Stimulated activated effector memory CD8-positive, alpha-beta T cell treated with anti-CD3 and anti-CD28 coated beads, Interleukin-12 subunit alpha, Interleukin-12 subunit beta, amount 100 ng/mL, for 72 hours (primary cell): ENCODE measurements at regions not wholly inside any gene's neighbourhood (a gene's known extent, or its start where the extent isn't known, plus 50 kb on each side); places are given as distances from the start of the nearest gene placed in this dataset.
A peak's percentile ranks its signal among the peaks of the same experiment; 100 is the strongest.

ENCODE experiments used
- ATAC-seq: fragments of 150-1000 bp; cut with Tn5 transposase; 2 replicates; pipeline ENCODE4 v1.10.0; 2021
- DNase-seq, 2 donors: peaks; one replicate each; pipeline ENCODE4 v3.0.0; 2021 to 2022; ENCODE audit warnings: low spot score in 2 of 2
- H3K27ac Mint-ChIP-seq: one replicate; pipeline ENCODE4 v1.8.0; 2022; ENCODE audit warnings: mild to moderate bottlenecking, mixed read lengths
- H3K36me3 Mint-ChIP-seq: one replicate; pipeline ENCODE4 v1.8.0; 2022; ENCODE audit warnings: mild to moderate bottlenecking, mixed read lengths
- H3K4me1 Mint-ChIP-seq: one replicate; pipeline ENCODE4 v1.8.0; 2022; ENCODE audit warnings: mixed read lengths
- H3K4me3 Mint-ChIP-seq: one replicate; pipeline ENCODE4 v1.8.0; 2022; ENCODE audit warnings: mild to moderate bottlenecking, mixed read lengths
- H3K9me3 Mint-ChIP-seq: one replicate; pipeline ENCODE4 v1.8.0; 2022; ENCODE audit warnings: mixed read lengths

DNA sequence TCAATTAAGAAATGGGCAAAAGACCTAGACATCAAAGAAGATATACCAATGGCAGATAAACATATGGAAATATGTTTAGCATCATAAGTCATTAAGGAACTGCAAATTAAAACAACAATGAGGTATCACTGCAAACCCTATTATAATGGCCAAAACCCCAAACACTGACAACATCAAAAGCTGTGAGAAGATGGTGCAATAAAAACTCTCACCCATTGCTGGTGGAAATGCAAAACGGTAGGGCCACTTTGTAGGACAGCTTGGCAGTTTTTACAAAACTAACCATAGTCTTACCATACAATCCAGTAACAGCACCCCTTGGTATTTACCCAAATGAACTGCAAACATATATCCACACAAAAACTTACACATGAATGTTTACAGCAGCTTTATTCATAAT is 213.1 kb downstream of the UBE2E3 start:
- Mint-ChIP-seq H3K36me3 (peaks cover 11% of the 10 kb centered on the region), H3K27ac (no peak overlapping the region), H3K4me1 (peaks cover 37% of the 10 kb centered on the region), H3K4me3 (no peak overlapping the region), H3K9me3 (no peaks in the 10 kb centered on the region)
- DNase-seq, result no peak
- no peak for ATAC-seq

DNA sequence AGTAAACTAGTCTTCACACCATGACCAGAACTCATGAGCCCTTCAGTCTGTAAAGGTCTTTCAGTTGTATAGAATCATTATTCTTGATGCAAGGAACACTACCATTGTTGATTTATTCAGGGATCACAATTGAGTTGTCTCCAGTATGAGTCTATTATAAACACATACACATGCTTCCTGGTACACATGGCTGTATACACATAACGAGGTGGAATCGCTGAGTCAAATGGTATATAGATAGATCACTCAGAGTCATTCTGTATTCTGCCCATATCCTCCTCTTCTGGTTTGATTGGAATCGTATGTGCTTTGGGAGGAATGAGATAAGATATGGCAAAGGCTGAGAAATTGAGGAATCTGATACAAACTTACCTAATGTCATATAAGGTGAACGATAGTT is 216.0 kb downstream of the UBE2E3 start:
- Mint-ChIP-seq H3K36me3 (peaks cover 6% of the 10 kb centered on the region), H3K4me1 (peaks cover 37% of the 10 kb centered on the region)
- no peak for DNase-seq

DNA sequence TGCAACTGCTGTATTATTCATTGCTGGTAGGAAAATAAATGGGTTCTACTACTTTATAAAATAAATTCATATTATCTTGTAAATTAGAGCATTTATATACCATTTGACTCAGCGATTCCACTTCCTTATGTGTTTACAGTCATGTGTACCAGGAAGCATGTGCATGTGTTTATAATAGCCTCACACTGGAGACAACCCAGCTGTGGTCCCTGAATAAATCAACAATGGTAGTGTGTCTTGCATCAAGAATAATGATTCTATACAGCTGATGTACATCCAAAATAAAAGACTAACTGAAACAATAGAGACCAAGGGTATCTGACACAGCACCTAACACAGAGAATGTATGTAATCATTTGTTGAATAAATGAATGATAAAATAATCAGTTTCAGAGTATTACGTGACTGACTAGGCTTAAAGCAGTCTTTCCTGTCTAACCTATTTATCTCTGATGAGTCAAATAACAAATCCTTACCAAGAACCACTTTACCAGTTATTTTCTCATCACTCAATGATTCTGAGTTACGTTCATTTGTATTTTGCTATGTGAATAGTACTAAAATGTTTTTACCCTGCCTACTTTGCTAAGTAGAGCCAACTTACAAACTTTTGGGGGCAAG is 216.8 kb downstream of the UBE2E3 start:
- Mint-ChIP-seq H3K36me3 (peaks cover 6% of the 10 kb centered on the region), H3K9me3 (no peaks in the 10 kb centered on the region), H3K4me1 (peaks cover 46% of the 10 kb centered on the region), H3K27ac (peak overlapping the region; percentile 95), H3K4me3 (peak overlapping the region; percentile 57)
- ATAC-seq, result peak; percentile 87
- DNase-seq, result no peak

More for the DNA sequence above, 216.0 kb downstream of the UBE2E3 start:
- H3K4me3 Mint-ChIP-seq, result peak overlapping the region; percentile 57
- peak; percentile 86 for ATAC-seq
- no peaks in the 10 kb centered on the region for H3K9me3 Mint-ChIP-seq
- peak overlapping the region; percentile 95 for H3K27ac Mint-ChIP-seq

DNA sequence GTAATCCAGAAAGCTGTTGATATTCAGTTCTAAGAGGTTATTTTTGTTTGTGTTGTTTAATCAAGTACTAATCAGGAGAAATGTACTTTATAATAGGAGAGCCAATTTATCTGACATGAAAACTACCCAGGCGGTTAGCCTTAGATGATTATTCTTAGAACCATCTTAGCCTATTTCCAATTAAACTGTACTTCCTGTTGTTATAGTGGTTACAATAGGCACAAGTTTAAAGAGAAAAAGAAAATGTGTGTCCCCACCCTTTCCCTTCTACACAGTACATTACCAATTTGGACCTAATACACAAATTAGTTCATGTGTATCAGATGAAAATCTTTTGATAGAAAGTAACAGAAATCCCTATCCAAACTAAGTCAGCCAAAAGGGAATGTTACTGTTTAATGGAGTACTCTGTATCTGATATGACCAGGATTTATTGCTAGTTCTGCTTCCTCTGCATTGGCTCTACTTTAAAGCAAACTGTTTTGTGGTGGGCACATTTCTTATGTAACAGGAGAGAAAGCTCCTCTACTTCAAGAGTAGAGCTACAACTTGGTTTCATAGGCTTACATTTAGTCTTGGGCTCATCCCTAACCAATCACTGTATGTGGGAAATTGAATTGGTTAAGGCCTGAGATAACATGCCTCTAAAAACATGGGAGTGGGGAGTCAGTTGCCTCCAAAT is 217.9 kb downstream of the UBE2E3 start:
- peak overlapping the region; percentile 95 for H3K27ac Mint-ChIP-seq
- ATAC-seq (no peak), DNase-seq (no peak)
- H3K9me3 Mint-ChIP-seq, result no peaks in the 10 kb centered on the region
- H3K4me3 Mint-ChIP-seq, result peak overlapping the region; percentile 57
- H3K36me3 Mint-ChIP-seq, result peaks cover 6% of the 10 kb centered on the region
- peaks cover 46% of the 10 kb centered on the region for H3K4me1 Mint-ChIP-seq

DNA sequence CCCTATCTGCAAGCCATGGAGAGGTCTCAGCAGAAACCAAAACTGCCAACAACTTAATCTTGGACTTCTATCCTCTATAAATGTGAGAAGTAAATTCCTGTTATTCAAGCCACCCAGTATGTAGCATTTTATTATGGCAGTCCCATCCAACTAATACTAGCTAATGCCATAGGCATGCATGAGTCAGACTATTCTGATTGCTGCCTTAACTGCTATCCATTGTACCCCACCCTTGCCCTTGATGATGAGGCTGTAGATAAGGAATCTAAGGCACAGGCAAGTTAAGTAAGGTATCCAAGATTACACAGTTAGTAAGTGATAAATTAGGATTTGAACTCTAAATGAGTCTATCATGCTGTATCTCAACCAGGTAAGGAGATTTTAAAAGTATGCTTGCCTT is 223.0 kb downstream of the UBE2E3 start:
- ATAC-seq (no peak), DNase-seq (no peak)
- no peaks in the 10 kb centered on the region for H3K36me3 Mint-ChIP-seq
- peaks cover 8% of the 10 kb centered on the region for H3K9me3 Mint-ChIP-seq
- peaks cover 25% of the 10 kb centered on the region for H3K4me1 Mint-ChIP-seq
- H3K4me3 Mint-ChIP-seq, result no peak overlapping the region
- H3K27ac Mint-ChIP-seq, result no peak overlapping the region

DNA sequence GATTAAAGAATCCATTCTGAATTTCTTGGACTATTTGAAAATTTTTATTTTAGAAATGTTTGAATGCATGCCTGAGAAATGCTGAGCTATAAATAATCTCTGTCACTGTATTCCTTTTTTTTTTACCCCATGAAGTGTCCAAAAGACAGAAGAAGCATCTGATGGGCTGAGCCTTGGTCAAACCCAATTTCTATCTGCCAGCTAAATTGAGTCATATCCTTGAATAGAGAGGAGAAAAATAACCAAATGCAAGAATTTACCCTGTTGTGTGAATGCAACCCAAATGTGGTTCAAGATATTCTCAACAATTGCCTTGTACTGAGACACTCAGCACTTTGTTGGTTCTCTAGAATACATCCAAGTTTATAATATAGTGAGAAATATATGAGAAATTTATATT is 223.5 kb downstream of the UBE2E3 start:
- peaks cover 8% of the 10 kb centered on the region for H3K9me3 Mint-ChIP-seq

DNA sequence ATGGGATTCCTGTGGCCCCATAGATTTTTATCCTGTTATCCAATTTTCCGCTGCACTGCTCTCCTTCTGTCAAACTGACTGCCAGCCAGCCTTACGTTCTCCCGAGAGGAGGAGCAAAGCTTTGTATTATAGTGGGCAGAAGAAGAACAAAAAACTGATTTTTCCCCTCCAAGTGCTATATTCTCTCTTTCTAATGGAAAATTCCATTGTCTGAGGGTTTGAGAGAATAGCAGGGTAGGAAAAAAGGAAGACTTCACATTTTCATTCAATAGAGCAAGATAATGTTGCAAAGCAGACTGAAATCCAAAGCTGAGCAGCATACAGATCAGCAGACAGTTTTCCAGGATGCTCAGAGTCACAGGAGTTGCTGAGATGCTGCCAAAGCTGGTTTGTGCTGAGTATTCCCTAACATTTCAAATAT is 238.0 kb downstream of the UBE2E3 start:
- Mint-ChIP-seq H3K36me3 (peaks cover 8% of the 10 kb centered on the region), H3K9me3 (peaks cover 9% of the 10 kb centered on the region), H3K27ac (peak overlapping the region; percentile 24), H3K4me1 (peaks cover 20% of the 10 kb centered on the region), H3K4me3 (no peak overlapping the region)
- DNase-seq (no peak), ATAC-seq (no peak)

More for the DNA sequence above, 223.5 kb downstream of the UBE2E3 start:
- DNase-seq (no peak), ATAC-seq (no peak)
- Mint-ChIP-seq H3K36me3 (no peaks in the 10 kb centered on the region), H3K27ac (no peak overlapping the region), H3K4me1 (peaks cover 20% of the 10 kb centered on the region), H3K4me3 (no peak overlapping the region)

DNA sequence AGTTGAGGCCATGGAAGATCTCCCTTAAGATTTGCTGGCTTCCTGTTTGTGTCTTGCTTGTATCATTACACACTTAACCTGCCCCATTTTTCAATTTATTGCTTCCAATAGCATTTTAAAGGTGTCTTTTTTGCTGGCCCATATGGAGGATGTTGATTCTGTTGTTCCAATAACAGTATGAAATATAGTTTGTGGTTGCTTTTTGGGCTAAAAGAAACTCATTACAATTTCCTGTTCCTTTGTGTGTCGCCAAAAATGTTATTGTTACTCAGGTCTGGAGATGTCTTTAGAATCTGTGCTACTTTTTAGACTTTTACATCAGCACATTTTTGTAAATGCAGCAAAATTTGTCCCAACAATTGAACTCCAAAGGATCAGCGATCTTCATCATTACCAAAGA is 234.0 kb upstream of the ITGA4 start:
- DNase-seq (no peak), ATAC-seq (peak; percentile 66)
- peaks cover 18% of the 10 kb centered on the region for H3K9me3 Mint-ChIP-seq
- peak overlapping the region; percentile 98 for H3K27ac Mint-ChIP-seq
- H3K36me3 Mint-ChIP-seq, result peaks cover 23% of the 10 kb centered on the region
- H3K4me1 Mint-ChIP-seq, result peaks cover 38% of the 10 kb centered on the region
- H3K4me3 Mint-ChIP-seq, result peak overlapping the region; percentile 64

DNA sequence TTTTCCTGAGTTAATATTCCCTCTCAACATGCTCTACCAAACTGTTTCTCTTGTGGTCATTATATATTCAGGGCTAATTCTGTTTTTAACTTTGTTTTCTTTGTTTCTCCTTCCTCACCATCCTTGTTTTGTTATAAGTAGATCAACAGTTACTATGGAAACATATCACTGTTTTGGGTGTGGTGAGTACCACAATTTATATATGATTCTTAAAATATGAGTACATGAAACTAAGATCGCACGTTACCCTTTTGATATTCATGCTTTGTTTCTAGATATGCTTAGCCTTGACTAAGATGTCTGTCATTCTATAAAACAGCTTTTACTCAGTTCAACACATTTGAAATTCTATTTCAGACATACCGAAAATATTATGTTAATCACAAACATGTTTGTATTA is 232.3 kb upstream of the ITGA4 start:
- DNase-seq, result no peak

DNA sequence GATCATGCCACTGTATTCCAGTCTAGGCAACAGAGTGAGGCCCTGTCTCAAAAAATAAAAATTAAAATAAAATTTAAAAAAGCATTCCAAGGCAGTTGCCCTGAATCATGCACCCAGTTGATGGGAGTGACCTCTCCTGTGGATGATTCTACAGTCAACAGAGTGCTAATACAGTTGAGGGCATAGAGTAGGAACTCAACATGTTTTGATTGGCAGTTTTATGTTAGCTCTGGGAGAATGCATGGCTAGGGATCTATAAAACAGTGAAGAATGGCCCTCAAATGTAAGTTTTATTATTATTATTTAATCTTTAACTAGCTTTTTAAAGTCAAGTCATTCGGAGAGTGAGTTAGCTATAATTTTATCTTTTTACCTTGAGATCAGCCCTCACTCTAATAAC is 228.5 kb upstream of the ITGA4 start:
- Mint-ChIP-seq H3K9me3 (peaks cover 9% of the 10 kb centered on the region), H3K27ac (no peak overlapping the region), H3K4me1 (peaks cover 20% of the 10 kb centered on the region), H3K4me3 (no peak overlapping the region), H3K36me3 (peaks cover 13% of the 10 kb centered on the region)
- DNase-seq (no peak), ATAC-seq (no peak)

More for the DNA sequence above, 232.3 kb upstream of the ITGA4 start:
- peak overlapping the region; percentile 98 for H3K27ac Mint-ChIP-seq
- H3K9me3 Mint-ChIP-seq, result peaks cover 18% of the 10 kb centered on the region
- ATAC-seq, result peak; percentile 98
- peaks cover 23% of the 10 kb centered on the region for H3K36me3 Mint-ChIP-seq
- peaks cover 38% of the 10 kb centered on the region for H3K4me1 Mint-ChIP-seq
- peak overlapping the region; percentile 64 for H3K4me3 Mint-ChIP-seq

DNA sequence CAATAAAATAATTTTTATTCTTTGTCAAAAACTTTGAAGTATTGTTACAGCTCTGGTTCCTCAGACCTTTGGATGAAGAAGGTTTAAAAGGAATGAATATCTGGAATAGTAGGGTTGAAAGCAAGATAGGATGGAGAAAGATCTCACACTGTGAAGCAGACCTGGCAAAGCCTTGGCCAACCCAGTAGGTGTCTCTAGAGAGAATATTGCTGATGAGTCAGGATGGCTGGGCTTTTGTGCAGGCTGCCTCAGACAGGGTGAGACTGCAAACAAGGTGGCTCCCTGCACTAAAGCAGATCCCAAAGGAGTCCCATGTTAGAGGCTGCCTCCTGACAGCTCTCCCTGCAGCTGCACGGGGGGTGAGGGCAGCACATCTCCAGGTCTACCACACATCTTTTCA is 226.0 kb upstream of the ITGA4 start:
- no peak overlapping the region for H3K27ac Mint-ChIP-seq
- ATAC-seq (peak; percentile 54), DNase-seq (no peak)
- peaks cover 8% of the 10 kb centered on the region for H3K9me3 Mint-ChIP-seq
- peaks cover 4% of the 10 kb centered on the region for H3K4me1 Mint-ChIP-seq
- H3K36me3 Mint-ChIP-seq, result peaks cover 2% of the 10 kb centered on the region
- H3K4me3 Mint-ChIP-seq, result no peak overlapping the region

DNA sequence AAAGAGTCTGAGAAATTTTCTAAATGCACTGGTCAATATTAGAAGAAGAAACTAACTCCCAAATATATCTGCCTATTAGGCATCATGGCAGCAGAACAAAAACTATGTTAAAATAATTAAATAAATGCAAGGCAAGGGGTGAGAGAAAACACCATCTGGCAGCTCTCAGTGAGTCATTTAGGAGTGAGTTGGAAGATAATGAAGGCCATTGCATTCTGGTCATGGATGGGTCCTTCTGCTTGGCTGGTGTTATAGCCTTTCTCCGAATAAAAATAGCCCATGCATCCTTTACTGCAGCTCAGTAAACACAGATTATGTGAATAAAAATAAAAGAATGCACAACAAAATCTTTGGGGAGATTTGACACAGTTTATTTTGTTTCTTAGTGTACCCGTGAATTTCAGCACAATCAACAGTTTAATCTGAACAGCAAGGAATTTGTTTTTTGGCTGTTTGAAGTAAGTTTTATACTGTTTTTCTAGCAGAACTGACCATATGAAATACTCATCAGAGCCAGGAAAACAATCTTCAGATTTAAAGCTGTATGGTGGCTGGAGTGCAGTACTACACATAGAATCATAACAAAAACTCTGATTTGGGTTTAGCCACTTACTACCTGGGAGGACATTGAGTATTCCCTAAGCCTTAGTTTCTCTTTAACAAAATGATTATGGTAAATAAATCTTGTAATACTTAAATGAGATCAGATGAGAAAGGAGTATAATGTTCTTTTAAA is 225.1 kb upstream of the ITGA4 start:
- Mint-ChIP-seq H3K9me3 (peaks cover 3% of the 10 kb centered on the region), H3K4me3 (no peak overlapping the region), H3K4me1 (peaks cover 5% of the 10 kb centered on the region), H3K27ac (no peak overlapping the region), H3K36me3 (no peaks in the 10 kb centered on the region)
- ATAC-seq (no peak), DNase-seq (no peak)

DNA sequence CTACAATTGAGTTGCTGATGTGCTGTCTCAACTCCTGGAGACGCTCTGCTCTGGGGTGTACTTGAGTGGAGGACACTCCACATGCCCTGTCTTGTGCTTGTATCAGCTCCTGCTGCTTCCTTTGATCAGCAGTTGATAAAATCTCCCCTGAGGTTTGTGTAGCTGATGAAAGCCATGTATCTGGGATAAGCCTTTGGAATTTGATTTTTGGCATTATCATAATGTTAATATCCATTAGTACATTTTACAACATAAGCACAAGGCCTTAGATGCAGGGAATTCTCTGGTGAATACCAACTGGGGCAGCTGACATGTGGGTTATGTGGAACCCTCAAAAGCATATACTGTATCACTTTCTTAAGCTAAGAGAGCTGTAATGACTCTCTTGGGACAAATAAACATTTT is 222.7 kb upstream of the ITGA4 start:
- no peak overlapping the region for H3K27ac Mint-ChIP-seq

DNA sequence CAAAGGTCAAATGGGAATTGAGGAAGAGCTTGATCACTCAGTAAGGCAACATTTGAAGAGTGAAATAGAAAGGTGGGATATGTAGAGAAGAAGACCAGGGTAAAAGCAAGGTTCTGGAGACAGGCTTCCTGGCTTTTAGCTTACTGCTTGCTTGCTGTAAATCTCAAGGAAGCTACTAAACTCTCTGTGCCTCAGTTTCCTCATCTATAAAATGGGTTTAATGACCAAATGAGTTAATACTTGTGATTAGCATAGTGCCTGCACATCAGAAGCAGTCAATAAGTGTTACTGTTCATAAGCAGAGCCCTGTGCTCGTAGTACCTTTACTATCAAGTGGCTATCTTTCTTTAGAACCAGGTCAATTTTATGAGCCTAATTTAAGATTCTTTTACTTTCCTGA is 222.2 kb upstream of the ITGA4 start:
- Mint-ChIP-seq H3K4me3 (no peak overlapping the region), H3K4me1 (peaks cover 16% of the 10 kb centered on the region), H3K27ac (no peak overlapping the region), H3K9me3 (no peaks in the 10 kb centered on the region), H3K36me3 (no peaks in the 10 kb centered on the region)
- DNase-seq, result no peak
- ATAC-seq, result no peak

More for the DNA sequence above, 222.7 kb upstream of the ITGA4 start:
- DNase-seq (no peak), ATAC-seq (no peak)
- Mint-ChIP-seq H3K4me3 (no peak overlapping the region), H3K36me3 (no peaks in the 10 kb centered on the region), H3K4me1 (peaks cover 16% of the 10 kb centered on the region), H3K9me3 (no peaks in the 10 kb centered on the region)

DNA sequence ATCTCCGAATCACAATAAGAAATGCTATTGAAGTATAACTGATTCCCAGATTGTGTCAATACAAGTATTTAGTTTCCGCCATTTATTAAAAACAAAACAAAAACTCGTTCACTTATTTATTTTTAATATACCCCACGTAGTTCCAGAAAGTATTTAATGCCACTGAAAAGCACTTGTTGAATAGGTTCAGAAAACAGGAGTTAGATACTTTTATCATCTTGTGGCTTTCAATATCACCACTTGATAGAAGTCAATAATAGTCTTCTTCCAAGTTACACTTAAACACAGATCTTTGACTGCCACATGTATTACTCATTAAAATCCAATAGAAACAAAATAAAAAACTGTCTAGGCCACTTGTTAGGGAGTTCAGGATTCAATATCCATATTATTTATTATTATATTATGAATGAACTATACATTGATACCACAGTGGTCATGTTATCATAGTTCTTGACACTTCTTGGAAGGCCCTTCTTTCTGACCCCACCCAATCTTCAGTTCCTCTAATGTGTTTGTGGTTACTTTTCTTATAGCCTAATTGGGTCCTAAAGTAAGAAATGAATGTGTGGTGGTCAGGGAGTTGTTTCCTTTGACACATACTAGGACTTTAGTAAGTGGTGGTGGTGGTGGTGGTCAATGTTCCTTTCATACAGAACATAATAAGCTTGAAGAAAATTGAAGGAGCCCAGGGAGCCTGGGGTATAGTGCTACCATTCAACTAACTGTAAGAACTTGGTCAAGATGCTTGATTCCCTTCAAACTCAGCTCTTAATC is 221.3 kb upstream of the ITGA4 start:
- DNase-seq (no peak), ATAC-seq (peak; percentile 92)
- Mint-ChIP-seq H3K4me1 (peaks cover 16% of the 10 kb centered on the region), H3K36me3 (no peaks in the 10 kb centered on the region), H3K4me3 (no peak overlapping the region), H3K27ac (no peak overlapping the region), H3K9me3 (no peaks in the 10 kb centered on the region)
